Calu3 (cell line): ENCODE measurements at regions not wholly inside any gene's neighbourhood (a gene's known extent, or its start where the extent isn't known, plus 50 kb on each side); places are given as distances from the start of the nearest gene placed in this dataset.

Experiments
- BruUV-seq: library from RNA; stranded (reverse); fragments of 400-500 nt; replicated peaks from 2 replicates; lab custom pipeline; 2021; lab: Mats Ljungman, UMichigan
- CTCF ChIA-PET: fragments of 300-600 bp; sonication (Branson Sonifier 250); formaldehyde crosslinking; loops from one replicate; lab custom pipeline; 2022; ENCODE audit warnings: antibody characterized with exemption; lab: Charles Lee
- DNase-seq: peaks from one replicate; pipeline ENCODE4 v3.0.0; 2022
- H3K27ac Mint-ChIP-seq: one replicate; pipeline ENCODE4 v1.8.0; 2022; ENCODE audit warnings: mixed read lengths; ENCODE audit not compliant: unreplicated experiment
- H3K27me3 Mint-ChIP-seq: one replicate; pipeline ENCODE4 v1.8.0; 2022; ENCODE audit warnings: mixed read lengths; ENCODE audit not compliant: unreplicated experiment
- H3K36me3 Mint-ChIP-seq: one replicate; pipeline ENCODE4 v1.8.0; 2022; ENCODE audit warnings: mild to moderate bottlenecking, moderate library complexity, mixed read lengths; ENCODE audit not compliant: insufficient read depth, unreplicated experiment
- H3K4me1 Mint-ChIP-seq: one replicate; pipeline ENCODE4 v1.8.0; 2022; ENCODE audit warnings: mild to moderate bottlenecking, low read depth, mixed read lengths; ENCODE audit not compliant: unreplicated experiment
- H3K4me3 Mint-ChIP-seq: one replicate; pipeline ENCODE4 v1.8.0; 2022; ENCODE audit warnings: mild to moderate bottlenecking, low read depth, moderate library complexity, mixed read lengths; ENCODE audit not compliant: unreplicated experiment
- H3K9me3 Mint-ChIP-seq: one replicate; pipeline ENCODE4 v1.8.0; 2022; ENCODE audit warnings: low read depth, mixed read lengths; ENCODE audit not compliant: unreplicated experiment
- CTCF ChIP-seq: fragments of 200-600 bp; IDR thresholded peaks from one replicate; pipeline ENCODE4 v1.8.0; 2022; ENCODE audit warnings: antibody characterized with exemption; ENCODE audit not compliant: unreplicated experiment
- intact Hi-C: fragments of 100-400 bp; cut with micrococcal nuclease; formaldehyde crosslinking; loops from one replicate; pipeline ENCODE4 v1.10.0; 2022; ENCODE audit not compliant: unreplicated experiment

GRCh38 chr2:41917587-41917986 lies 130.2 kb upstream of the PKDCC start:
- Mint-ChIP-seq H3K27me3 (no peaks in the 10 kb centered on the region), H3K36me3 (no peaks in the 10 kb centered on the region), H3K27ac (no peak overlapping the region), H3K4me3 (no peak overlapping the region), H3K9me3 (peaks cover 4% of the 10 kb centered on the region), H3K4me1 (peaks cover 22% of the 10 kb centered on the region)
- no peak for DNase-seq
- CTCF ChIA-PET, result interaction anchor here (0.9 kb wide), 1 partner anchor 29 kb away, joined by 3 read pairs; no protein-coding TSS in a partner anchor
- no peak for TF ChIP-seq CTCF
- BruUV-seq, result no TSS peak
- intact Hi-C loops, result no loop called here

DNA sequence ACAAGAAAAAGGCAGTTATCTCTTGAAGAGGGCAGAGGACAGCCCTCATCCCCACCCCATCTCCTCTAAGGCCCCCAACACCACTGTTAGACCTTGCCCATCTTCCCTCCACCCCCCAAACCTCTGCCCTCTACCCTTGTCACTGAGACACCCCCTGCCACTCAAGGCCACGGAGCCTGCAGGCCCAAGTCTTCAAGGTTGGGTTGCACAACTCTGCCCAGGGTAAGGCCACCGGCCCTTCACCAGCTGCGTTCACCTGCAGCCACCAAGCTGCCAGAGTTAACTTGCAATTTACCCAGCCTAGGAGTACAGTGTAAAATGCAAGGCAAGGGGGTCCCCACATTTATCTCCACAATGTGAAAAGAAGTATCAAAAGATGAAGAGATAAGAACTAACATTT lies 128.7 kb upstream of the PKDCC start:
- intact Hi-C loops, result no loop called here
- no peak for TF ChIP-seq CTCF
- DNase-seq, result no peak
- peaks cover 33% of the 10 kb centered on the region for H3K4me1 Mint-ChIP-seq
- no TSS peak for BruUV-seq
- no peaks in the 10 kb centered on the region for H3K27me3 Mint-ChIP-seq
- no peak overlapping the region for H3K27ac Mint-ChIP-seq
- CTCF ChIA-PET, result no interaction called here
- H3K4me3 Mint-ChIP-seq, result no peak overlapping the region
- no peaks in the 10 kb centered on the region for H3K36me3 Mint-ChIP-seq
- H3K9me3 Mint-ChIP-seq, result peaks cover 2% of the 10 kb centered on the region

- Mint-ChIP-seq H3K36me3 (no peaks in the 10 kb centered on the region), H3K4me3 (no peak overlapping the region), H3K27me3 (no peaks in the 10 kb centered on the region), H3K4me1 (peaks cover 33% of the 10 kb centered on the region), H3K9me3 (peaks cover 2% of the 10 kb centered on the region), H3K27ac (no peak overlapping the region)
- CTCF ChIA-PET, result no interaction called here
- no peak for TF ChIP-seq CTCF
- BruUV-seq, result no TSS peak
- intact Hi-C loops, result no loop called here
- no peak for DNase-seq
These were observed 127.6 kb upstream of the PKDCC start for GRCh38 chr2:41920181-41920580.

DNA sequence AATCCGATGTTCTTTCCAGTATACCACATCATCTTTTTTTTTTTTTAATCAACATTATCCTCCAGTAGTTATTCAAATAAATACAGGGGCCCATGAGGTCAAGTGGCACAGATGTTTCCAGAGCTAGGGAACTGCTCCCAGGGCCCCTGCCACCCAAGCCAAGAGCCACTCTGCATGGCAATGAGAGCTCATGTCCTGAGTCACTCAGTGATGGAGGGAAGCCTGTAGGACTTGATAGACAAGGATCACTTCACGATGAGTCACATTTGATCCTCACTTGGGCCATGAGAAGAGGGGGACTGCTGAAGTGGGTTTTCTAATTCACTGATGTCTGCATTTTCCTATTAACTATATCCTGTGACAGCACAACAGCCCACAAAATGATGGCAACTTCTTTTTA lies 127.0 kb upstream of the PKDCC start:
- peaks cover 33% of the 10 kb centered on the region for H3K4me1 Mint-ChIP-seq
- DNase-seq, result no peak
- no peaks in the 10 kb centered on the region for H3K36me3 Mint-ChIP-seq
- intact Hi-C loops, result no loop called here
- BruUV-seq, result no TSS peak
- H3K9me3 Mint-ChIP-seq, result peaks cover 5% of the 10 kb centered on the region
- CTCF ChIA-PET, result no interaction called here
- no peak overlapping the region for H3K27ac Mint-ChIP-seq
- no peak for TF ChIP-seq CTCF
- no peaks in the 10 kb centered on the region for H3K27me3 Mint-ChIP-seq
- H3K4me3 Mint-ChIP-seq, result no peak overlapping the region
